GM12878 (cell line): ENCODE measurements at regions not wholly inside any gene's neighbourhood (a gene's known extent, or its start where the extent isn't known, plus 50 kb on each side); places are given as distances from the start of the nearest gene placed in this dataset.
"Not testable (repeated sequence)": the region's sequence is repeated elsewhere in the genome, so short reads cannot be mapped to it uniquely, and the experiment has no call there.

ENCODE experiments used
- ATAC-seq: fragments of 200-7000 bp; cut with Tn5 transposase; 3 replicates; pipeline ENCODE4 v1.9.1; 2020; ENCODE audit warnings: mild to moderate bottlenecking, moderate library complexity
- BruUV-seq: library from RNA; stranded (reverse); fragments of 400-500 nt; replicated peaks from 2 replicates; lab custom pipeline; 2021; lab: Mats Ljungman, UMichigan
- CTCF ChIA-PET: fragments of 300-600 bp; sonication (Branson Sonifier 250); formaldehyde crosslinking; extraction: SDS; loops from one replicate; lab custom pipeline; 2021; ENCODE audit warnings: inconsistent platforms; lab: Yijun Ruan, JAX
- POLR2A ChIA-PET: fragments of 350-600 bp; formaldehyde crosslinking; extraction: SDS; loops from one replicate; lab custom pipeline; 2021; ENCODE audit warnings: inconsistent platforms; lab: Charles Lee
- RAD21 ChIA-PET: fragments of 300-600 bp; sonication (Branson Sonifier 250); formaldehyde crosslinking; loops from one replicate; lab custom pipeline; 2023; ENCODE audit warnings: antibody characterized with exemption; ENCODE audit not compliant: unreplicated experiment; lab: Charles Lee
- SMC1A ChIA-PET: fragments of 300-600 bp; sonication (Branson Sonifier 250); formaldehyde crosslinking; loops from one replicate; lab custom pipeline; 2023; ENCODE audit not compliant: unreplicated experiment, uncharacterized antibody; lab: Charles Lee
- DNase-seq: peaks from one replicate; pipeline ENCODE4 v3.0.0-alpha.2; 2011; ENCODE audit warnings: low read depth, low spot score
- FAIRE-seq: peaks from 3 replicates; lab custom pipeline; 2011; peaks lifted over from hg19 to GRCh38; lab: Jason Lieb, UNC
- H2AFZ ChIP-seq: 2 replicates; pipeline ENCODE4 v1.6.0; 2011; ENCODE audit warnings: low read depth, low read length, control low read depth; ENCODE audit not compliant: control insufficient read depth
- H3K27ac ChIP-seq: 2 replicates; pipeline ENCODE4 v1.5.1; 2011; ENCODE audit warnings: control low read depth; ENCODE audit not compliant: control insufficient read depth, insufficient read depth
- H3K27me3 ChIP-seq, 2 experiments: replicated peaks in 1 of 2; 2 replicates each; pipeline versions ENCODE4 v1.6.0 to v1.6.1; 2011; ENCODE audit warnings: low read length in 1 of 2; ENCODE audit not compliant: control insufficient read depth in 2 of 2, insufficient read depth in 2 of 2
- H3K36me3 ChIP-seq, 2 experiments: 2 replicates each; pipeline ENCODE4 v1.5.1; 2011; ENCODE audit warnings: low read length in 1 of 2; ENCODE audit not compliant: control insufficient read depth in 2 of 2, insufficient read depth in 2 of 2
- H3K4me1 ChIP-seq: 2 replicates; pipeline ENCODE4 v1.6.1; 2011; ENCODE audit warnings: mild to moderate bottlenecking, low read length, moderate library complexity, mixed read lengths; ENCODE audit not compliant: control insufficient read depth, insufficient read depth
- H3K4me2 ChIP-seq: 2 replicates; pipeline ENCODE4 v1.6.0; 2011; ENCODE audit warnings: control low read depth; ENCODE audit not compliant: control insufficient read depth, insufficient read depth
- H3K4me3 ChIP-seq: fragments of 200-600 bp; sonication (generic); 2 replicates; pipeline ENCODE4 v1.5.1; 2016
- H3K79me2 ChIP-seq: 2 replicates; pipeline ENCODE4 v1.6.0; 2011; ENCODE audit warnings: low read length; ENCODE audit not compliant: control insufficient read depth, insufficient read depth
- H3K9ac ChIP-seq: 2 replicates; pipeline ENCODE4 v1.8.0; 2011; ENCODE audit warnings: low read length, control low read depth, mixed read lengths; ENCODE audit not compliant: control insufficient read depth, insufficient read depth
- H3K9me3 ChIP-seq: replicated peaks from 3 replicates; pipeline ENCODE4 v1.5.1; 2011; ENCODE audit warnings: mild to moderate bottlenecking, low read length; ENCODE audit not compliant: control insufficient read depth, insufficient read depth
- H4K20me1 ChIP-seq: 2 replicates; pipeline ENCODE4 v1.6.0; 2011; ENCODE audit not compliant: control insufficient read depth, insufficient read depth
- NRF1 ChIP-seq: conservative IDR thresholded peaks from 2 replicates; pipeline ENCODE4 v1.6.1; 2011; ENCODE audit warnings: mild to moderate bottlenecking, low read depth, low read length, improper control_type of control experiment
- WGBS: methylation state at CpG from one replicate; pipeline ENCODE4 v1.1.6; 2016; ENCODE audit warnings: low lambda C conversion rate; ENCODE audit not compliant: insufficient replicate concordance, insufficient coverage; ENCODE audit errors: missing lambda C conversion rate; 5-methylcytosine and 5-hydroxymethylcytosine counted together
- in situ Hi-C: fragments of 300-500 bp; cut with MboI; formaldehyde crosslinking; loops from 9 replicates; pipeline ENCODE4 v1.14.3; 2018; ENCODE audit warnings: mixed read lengths
- intact Hi-C: fragments of 100-400 bp; cut with micrococcal nuclease; formaldehyde crosslinking; loops from one replicate; pipeline ENCODE4 v1.14.2; 2022; ENCODE audit not compliant: unreplicated experiment
- TF ChIP-seq, protein P1 (sequence below): fragments of 450-650 bp; IDR thresholded peaks from 2 replicates; pipeline ENCODE4 v1.6.1; 2017; ENCODE audit warnings: mild to moderate bottlenecking

DNA sequence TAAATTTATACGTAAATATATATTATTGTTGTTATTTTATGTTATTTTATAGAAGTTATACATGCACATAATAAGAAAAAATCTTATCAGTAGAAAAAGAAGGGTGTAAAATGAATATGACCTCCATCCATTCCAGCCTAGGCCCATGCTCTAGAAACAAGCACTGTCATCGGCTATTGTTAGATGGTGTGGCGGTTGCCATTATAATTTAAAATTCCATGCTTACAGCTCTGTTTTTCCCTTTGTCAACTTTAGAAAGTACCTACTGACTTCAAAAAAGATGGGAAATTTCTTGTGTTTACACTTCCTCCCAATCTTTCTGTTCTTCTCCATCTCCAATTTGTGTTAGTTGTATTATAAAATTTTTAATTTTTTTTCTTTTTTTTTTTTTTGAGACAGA is 61.9 kb upstream of the RDX start (continued):
- TF ChIP-seq, protein P1, sequence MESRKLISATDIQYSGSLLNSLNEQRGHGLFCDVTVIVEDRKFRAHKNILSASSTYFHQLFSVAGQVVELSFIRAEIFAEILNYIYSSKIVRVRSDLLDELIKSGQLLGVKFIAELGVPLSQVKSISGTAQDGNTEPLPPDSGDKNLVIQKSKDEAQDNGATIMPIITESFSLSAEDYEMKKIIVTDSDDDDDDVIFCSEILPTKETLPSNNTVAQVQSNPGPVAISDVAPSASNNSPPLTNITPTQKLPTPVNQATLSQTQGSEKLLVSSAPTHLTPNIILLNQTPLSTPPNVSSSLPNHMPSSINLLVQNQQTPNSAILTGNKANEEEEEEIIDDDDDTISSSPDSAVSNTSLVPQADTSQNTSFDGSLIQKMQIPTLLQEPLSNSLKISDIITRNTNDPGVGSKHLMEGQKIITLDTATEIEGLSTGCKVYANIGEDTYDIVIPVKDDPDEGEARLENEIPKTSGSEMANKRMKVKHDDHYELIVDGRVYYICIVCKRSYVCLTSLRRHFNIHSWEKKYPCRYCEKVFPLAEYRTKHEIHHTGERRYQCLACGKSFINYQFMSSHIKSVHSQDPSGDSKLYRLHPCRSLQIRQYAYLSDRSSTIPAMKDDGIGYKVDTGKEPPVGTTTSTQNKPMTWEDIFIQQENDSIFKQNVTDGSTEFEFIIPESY = no peak
- TF ChIP-seq NRF1 = no peak

DNA sequence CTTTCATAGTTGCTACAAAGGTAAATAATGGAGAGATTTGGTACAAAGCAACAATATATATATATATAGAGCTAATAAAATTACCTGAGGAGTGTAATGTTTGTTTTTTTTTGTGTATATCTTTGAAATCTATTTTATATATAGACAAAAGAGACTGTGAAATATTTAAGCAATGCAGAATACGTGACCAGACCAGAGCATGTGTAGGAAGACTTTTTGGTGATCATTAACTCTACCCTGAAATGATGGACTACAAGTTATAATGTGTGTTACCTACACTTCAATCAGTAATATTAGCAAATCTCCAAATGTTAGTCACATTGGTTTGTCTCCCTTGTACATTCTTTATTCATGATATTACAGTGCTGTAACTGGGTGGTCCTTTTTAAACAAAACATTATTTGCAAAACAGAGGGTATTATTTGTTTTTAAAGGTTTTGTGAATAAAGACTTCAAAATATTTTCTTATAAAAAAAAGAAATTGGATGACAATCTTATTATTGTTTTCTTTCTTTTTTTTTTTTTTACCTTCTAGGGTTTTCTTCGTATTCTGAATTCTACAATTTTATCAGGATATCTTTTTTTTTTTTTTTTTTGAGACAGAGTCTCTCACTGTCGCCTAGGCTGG is 64.5 kb upstream of the RDX start:
- BruUV-seq, H3K27me3 ChIP-seq, H3K36me3 ChIP-seq, H3K4me2 ChIP-seq, ATAC-seq, H3K4me1 ChIP-seq, H4K20me1 ChIP-seq, POLR2A ChIA-PET, intact Hi-C loops, H2AFZ ChIP-seq, H3K4me3 ChIP-seq, H3K9ac ChIP-seq, in situ Hi-C loops, H3K79me2 ChIP-seq, FAIRE-seq, H3K27ac ChIP-seq, DNase-seq, H3K9me3 ChIP-seq: not testable (repeated sequence)
- SMC1A ChIA-PET = interaction anchor here (0.9 to 8.8 kb wide), 4 partner anchors 12 to 159 kb away, joined by 6 to 109 read pairs (median 18); no protein-coding TSS in a partner anchor
- CTCF ChIA-PET = interaction anchor here (0.6 to 1.0 kb wide), 3 partner anchors 30 to 335 kb away, joined by 3 to 5 read pairs (median 4); no protein-coding TSS in a partner anchor
- 76% methylated on average over 3 of the region's 3 CpGs for whole genome bisulfite sequencing
- RAD21 ChIA-PET = interaction anchor here (1.5 kb wide), 1 partner anchor 12 kb away, joined by 3 read pairs; no protein-coding TSS in a partner anchor
